ENCODE measurements at regions not wholly inside any gene's neighbourhood (a gene's known extent, or its start where the extent isn't known, plus 50 kb on each side); places are given as distances from the start of the nearest gene placed in this dataset.

DNA sequence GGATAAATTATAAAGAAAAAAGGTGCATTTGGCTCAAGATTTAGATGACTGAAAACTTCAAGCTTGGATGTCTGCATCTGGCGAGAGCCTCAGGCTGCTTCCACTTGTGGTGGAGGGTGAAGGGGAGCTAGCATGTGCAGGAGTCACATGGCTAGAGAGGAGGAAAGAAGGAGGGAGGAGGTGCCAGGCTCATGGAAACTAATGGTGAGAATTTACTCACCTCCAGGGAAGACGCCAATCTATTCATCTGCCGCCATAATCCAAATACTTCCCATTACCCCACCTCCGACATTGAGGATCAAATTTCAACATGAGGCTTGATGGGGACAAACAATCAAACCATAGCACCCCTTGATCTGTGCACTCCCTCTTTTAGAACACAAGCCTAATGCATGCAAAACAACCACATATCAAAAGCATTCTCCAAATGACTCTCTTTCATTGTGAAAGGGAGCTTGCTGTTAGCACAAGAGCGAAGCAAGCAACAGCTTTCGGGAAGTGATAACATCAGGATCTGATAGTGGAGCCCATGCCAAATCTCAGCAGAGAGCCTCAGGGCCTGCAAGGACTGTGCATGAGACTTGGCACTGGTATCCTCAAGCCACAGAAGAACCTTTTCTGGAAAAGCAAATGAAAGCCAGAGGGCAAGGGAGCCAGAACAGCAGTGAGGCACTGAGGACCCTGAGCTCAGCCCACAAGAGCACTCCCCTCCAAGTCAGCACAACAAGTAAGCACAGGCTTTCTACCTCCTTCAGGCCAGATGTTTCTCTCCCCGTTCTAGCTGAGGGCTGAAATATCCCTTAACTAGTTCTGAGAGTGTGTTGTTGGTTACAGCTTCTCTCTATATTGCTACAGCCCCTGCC is 50.2 kb upstream of the THBS1 start:
- Histone ChIP-seq H3K36me3 (replicated peaks; ENCODE audit: insufficient read depth, low read length) (no peaks in the 10 kb centered on the region), H3K9me2 (replicated peaks; ENCODE audit: insufficient read depth, low read length) (no peaks in the 10 kb centered on the region; the same call in 1 of the 2 replicates), H3K9me3 (replicated peaks; ENCODE audit: insufficient read depth, low read length) (no peaks in the 10 kb centered on the region), H3K4me3 (ENCODE audit: low read length) (no peak overlapping the region), H2AFZ (ENCODE audit: low read length) (no peak overlapping the region), H3K4me2 (ENCODE audit: low read depth, low read length) (no peak overlapping the region), H3K9ac (ENCODE audit: low read length) (no peak overlapping the region), H4K20me1 (ENCODE audit: insufficient read depth, low read length) (no peaks in the 10 kb centered on the region), H3K79me2 (ENCODE audit: low read length) (no peaks in the 10 kb centered on the region), H3K27ac (ENCODE audit: low read length) (no peak overlapping the region), H3F3A (ENCODE audit: insufficient read depth, low read length) (no peaks in the 10 kb centered on the region), H3K4me1 (ENCODE audit: low read length) (no peaks in the 10 kb centered on the region), H3K27me3 (replicated peaks; ENCODE audit: insufficient read depth, low read length) (no peaks in the 10 kb centered on the region)
- no peak for DNase-seq
- no peak for TF ChIP-seq EZH2 (optimal IDR thresholded peaks at IDR 0.05; ENCODE audit: low read depth, low read length)
- TF ChIP-seq EZH2phosphoT487 (IDR thresholded peaks at IDR 0.05; ENCODE audit: low read length) = no peak

All from MM.1S (cell line).